NT2/D1 (cell line): ENCODE measurements at regions not wholly inside any gene's neighbourhood (a gene's known extent, or its start where the extent isn't known, plus 50 kb on each side); places are given as distances from the start of the nearest gene placed in this dataset.

Source experiments
- DNase-seq: peaks from one replicate; pipeline ENCODE4 v3.0.0-alpha.2; 2011; ENCODE audit warnings: low read depth, low spot score
- H3K27me3 ChIP-seq: 2 replicates; pipeline ENCODE4 v1.6.0; 2011; ENCODE audit warnings: mild to moderate bottlenecking; ENCODE audit not compliant: insufficient read length, insufficient read depth
- H3K36me3 ChIP-seq: 2 replicates; pipeline ENCODE4 v1.6.1; 2011; ENCODE audit warnings: mild to moderate bottlenecking, low read length, mixed read lengths; ENCODE audit not compliant: insufficient read depth, insufficient read length
- H3K4me1 ChIP-seq: 2 replicates; pipeline ENCODE4 v1.5.1; 2011; ENCODE audit not compliant: insufficient read depth, insufficient read length
- H3K4me3 ChIP-seq: 2 replicates; pipeline ENCODE4 v1.5.1; 2011; ENCODE audit warnings: low read depth; ENCODE audit not compliant: insufficient read length
- H3K9ac ChIP-seq: 2 replicates; pipeline ENCODE4 v1.6.0; 2011; ENCODE audit warnings: low read depth; ENCODE audit not compliant: insufficient read length
- H3K9me3 ChIP-seq: 2 replicates; pipeline ENCODE4 v1.5.1; 2011; ENCODE audit warnings: mild to moderate bottlenecking, low read length; ENCODE audit not compliant: insufficient read depth
- SUZ12 ChIP-seq: IDR thresholded peaks from 2 replicates; pipeline ENCODE4 v1.6.1; 2011; ENCODE audit not compliant: insufficient read length, insufficient read depth; ENCODE audit errors: extremely low read depth
- YY1 ChIP-seq: IDR thresholded peaks from 2 replicates; pipeline ENCODE4 v1.6.1; 2011; ENCODE audit not compliant: insufficient read length, insufficient read depth
- ZNF274 ChIP-seq: IDR thresholded peaks from 2 replicates; pipeline ENCODE4 v1.6.1; 2011; ENCODE audit warnings: mild to moderate bottlenecking, low read depth, low read length

GRCh38 chr14:83320837-83321236, 1787.2 kb upstream of the SEL1L start:
- no peak overlapping the region for H3K9ac ChIP-seq
- H3K9me3 ChIP-seq: no peaks in the 10 kb centered on the region
- H3K4me3 ChIP-seq: no peak overlapping the region
- H3K36me3 ChIP-seq: no peaks in the 10 kb centered on the region
- no peak for DNase-seq
- no peaks in the 10 kb centered on the region for H3K27me3 ChIP-seq
- no peaks in the 10 kb centered on the region for H3K4me1 ChIP-seq
- TF ChIP-seq YY1 (no peak), SUZ12 (no peak), ZNF274 (no peak)

- Histone ChIP-seq H3K4me1 (no peaks in the 10 kb centered on the region), H3K9ac (no peak overlapping the region)
- TF ChIP-seq YY1: no peak
- TF ChIP-seq ZNF274: no peak
- TF ChIP-seq SUZ12: no peak
These were observed 1797.9 kb upstream of the SEL1L start for GRCh38 chr14:83331513-83331912.

GRCh38 chr14:83342590-83342989, 1808.9 kb upstream of the SEL1L start:
- TF ChIP-seq YY1 (no peak), SUZ12 (no peak), ZNF274 (no peak)

More at GRCh38 chr14:83331513-83331912, 1797.9 kb upstream of the SEL1L start:
- Histone ChIP-seq H3K9me3 (no peaks in the 10 kb centered on the region), H3K4me3 (no peak overlapping the region), H3K27me3 (no peaks in the 10 kb centered on the region), H3K36me3 (no peaks in the 10 kb centered on the region)
- no peak for DNase-seq

GRCh38 chr14:83347874-83348273, 1814.2 kb upstream of the SEL1L start:
- Histone ChIP-seq H3K36me3 (no peaks in the 10 kb centered on the region), H3K4me1 (no peaks in the 10 kb centered on the region), H3K9me3 (no peaks in the 10 kb centered on the region), H3K27me3 (no peaks in the 10 kb centered on the region), H3K9ac (no peak overlapping the region), H3K4me3 (no peak overlapping the region)
- TF ChIP-seq SUZ12: no peak
- no peak for TF ChIP-seq ZNF274
- no peak for TF ChIP-seq YY1
- DNase-seq: no peak

More at GRCh38 chr14:83342590-83342989, 1808.9 kb upstream of the SEL1L start:
- no peak for DNase-seq
- Histone ChIP-seq H3K4me1 (no peaks in the 10 kb centered on the region), H3K36me3 (no peaks in the 10 kb centered on the region), H3K9me3 (no peaks in the 10 kb centered on the region), H3K9ac (no peak overlapping the region), H3K4me3 (no peak overlapping the region), H3K27me3 (no peaks in the 10 kb centered on the region)

GRCh38 chr14:83355609-83356008, 1822.0 kb upstream of the SEL1L start:
- DNase-seq: no peak
- H3K27me3 ChIP-seq: no peaks in the 10 kb centered on the region
- H3K36me3 ChIP-seq: no peaks in the 10 kb centered on the region
- no peaks in the 10 kb centered on the region for H3K4me1 ChIP-seq
- H3K9me3 ChIP-seq: no peaks in the 10 kb centered on the region
- TF ChIP-seq YY1 (no peak), SUZ12 (no peak), ZNF274 (no peak)
- H3K4me3 ChIP-seq: no peak overlapping the region
- no peak overlapping the region for H3K9ac ChIP-seq

GRCh38 chr14:83356080-83356479, 1822.4 kb upstream of the SEL1L start:
- Histone ChIP-seq H3K9me3 (no peaks in the 10 kb centered on the region), H3K27me3 (no peaks in the 10 kb centered on the region), H3K36me3 (no peaks in the 10 kb centered on the region), H3K4me1 (no peaks in the 10 kb centered on the region), H3K9ac (no peak overlapping the region), H3K4me3 (no peak overlapping the region)
- DNase-seq: no peak
- TF ChIP-seq ZNF274 (no peak), SUZ12 (no peak), YY1 (no peak)

- Histone ChIP-seq H3K9me3 (no peaks in the 10 kb centered on the region), H3K9ac (no peak overlapping the region)
These were observed 1838.6 kb upstream of the SEL1L start for GRCh38 chr14:83372271-83372670.

More at GRCh38 chr14:83372271-83372670, 1838.6 kb upstream of the SEL1L start:
- no peaks in the 10 kb centered on the region for H3K36me3 ChIP-seq
- no peak for DNase-seq
- no peaks in the 10 kb centered on the region for H3K4me1 ChIP-seq
- no peaks in the 10 kb centered on the region for H3K27me3 ChIP-seq
- no peak overlapping the region for H3K4me3 ChIP-seq
- TF ChIP-seq SUZ12: no peak
- TF ChIP-seq YY1: no peak
- TF ChIP-seq ZNF274: no peak
